GM21526 (cell line): ENCODE measurements at regions not wholly inside any gene's neighbourhood (a gene's known extent, or its start where the extent isn't known, plus 50 kb on each side); places are given as distances from the start of the nearest gene placed in this dataset.

ENCODE experiments used
- ATAC-seq: cut with Tn5 transposase; IDR thresholded peaks from one replicate; pipeline ENCODE4 v1.9.1; 2021; ENCODE audit warnings: moderate library complexity; ENCODE audit not compliant: unreplicated experiment, low FRiP score

DNA sequence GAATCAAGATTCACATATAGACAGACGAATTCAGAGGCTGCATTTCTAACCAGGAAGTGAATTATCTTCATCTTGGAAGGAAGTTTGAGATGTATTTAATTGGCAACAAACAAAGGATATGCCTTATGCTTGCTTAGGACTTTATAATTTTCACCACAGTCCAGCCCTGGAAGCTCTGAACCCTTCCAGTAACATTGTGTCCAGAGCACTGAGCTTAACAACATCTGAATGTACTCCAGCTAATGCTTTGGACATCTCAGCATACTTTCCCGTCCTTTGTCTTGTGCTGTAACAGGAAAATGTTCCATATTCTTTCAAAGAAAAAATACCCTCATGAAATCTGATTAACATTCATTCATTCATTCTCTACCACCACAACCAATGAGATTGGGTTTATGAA is 136.3 kb upstream of the SPATS2L start:
- no peak for ATAC-seq

- no peak for ATAC-seq
Observed at GRCh38 chr2:200171731-200172482, 134.6 kb upstream of the SPATS2L start.

- ATAC-seq, result no peak
Observed at GRCh38 chr2:200172521-200172920, 134.0 kb upstream of the SPATS2L start.

DNA sequence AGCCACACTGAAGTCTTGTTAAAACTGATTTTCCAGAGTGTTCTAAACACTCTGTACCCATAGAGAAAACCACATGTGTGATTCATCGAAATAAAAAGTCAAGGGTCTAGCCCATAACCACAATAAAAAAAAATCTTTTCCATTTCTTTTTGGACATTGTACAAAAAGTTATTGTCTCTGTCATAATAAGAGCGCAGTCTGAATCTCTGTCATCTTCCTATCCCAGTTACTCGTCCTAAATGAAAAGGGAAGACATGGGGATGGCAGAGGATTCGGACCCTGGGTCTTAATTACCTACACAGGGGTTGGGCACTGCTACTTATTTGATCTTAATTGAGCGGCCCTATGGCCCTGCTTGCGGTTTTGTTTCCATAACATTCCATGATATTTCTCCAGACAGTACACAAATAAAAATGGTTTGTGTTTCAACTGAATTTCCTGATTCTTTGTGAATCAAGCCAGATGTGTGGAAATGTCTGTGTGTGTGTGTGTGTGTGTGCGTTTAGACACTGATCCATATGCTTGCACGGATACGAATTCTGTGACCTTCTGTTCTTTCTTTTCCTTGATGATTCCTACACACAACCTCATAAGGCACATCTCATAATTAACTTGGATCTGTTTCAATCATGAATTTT is 133.4 kb upstream of the SPATS2L start:
- no peak for ATAC-seq

GRCh38 chr2:200173691-200174090 is 132.8 kb upstream of the SPATS2L start:
- no peak for ATAC-seq

GRCh38 chr2:200174433-200175216 is 131.9 kb upstream of the SPATS2L start:
- ATAC-seq, result no peak

GRCh38 chr2:200177971-200178911 is 128.3 kb upstream of the SPATS2L start:
- ATAC-seq, result no peak

GRCh38 chr2:200179151-200179550 is 127.3 kb upstream of the SPATS2L start:
- no peak for ATAC-seq

- ATAC-seq, result no peak
Observed at GRCh38 chr2:200180943-200181342, 125.5 kb upstream of the SPATS2L start.

DNA sequence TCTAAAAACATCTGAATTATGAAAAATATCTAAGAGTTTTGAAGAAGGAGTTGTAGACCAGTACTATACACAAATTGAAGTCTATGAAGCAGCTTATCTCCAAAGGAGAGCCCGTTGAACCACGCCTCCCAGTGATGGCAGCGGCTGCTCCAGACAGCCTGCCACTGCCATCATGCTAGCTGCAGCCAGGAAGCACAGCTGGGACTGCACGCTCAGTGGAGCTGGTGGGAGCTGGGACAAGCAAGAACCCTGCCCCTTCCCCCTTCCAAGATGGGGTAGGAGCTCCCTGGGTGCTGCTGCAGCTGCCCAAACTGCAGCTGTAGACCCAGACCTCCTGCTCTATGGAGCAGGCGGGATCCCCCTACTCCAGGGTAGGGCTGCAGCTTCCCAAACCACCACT is 124.7 kb upstream of the SPATS2L start:
- ATAC-seq, result no peak

GRCh38 chr2:200184748-200185627 is 121.5 kb upstream of the SPATS2L start:
- no peak for ATAC-seq

GRCh38 chr2:200185628-200186000 is 120.9 kb upstream of the SPATS2L start:
- ATAC-seq, result no peak

GRCh38 chr2:200186002-200186401 is 120.5 kb upstream of the SPATS2L start:
- no peak for ATAC-seq

DNA sequence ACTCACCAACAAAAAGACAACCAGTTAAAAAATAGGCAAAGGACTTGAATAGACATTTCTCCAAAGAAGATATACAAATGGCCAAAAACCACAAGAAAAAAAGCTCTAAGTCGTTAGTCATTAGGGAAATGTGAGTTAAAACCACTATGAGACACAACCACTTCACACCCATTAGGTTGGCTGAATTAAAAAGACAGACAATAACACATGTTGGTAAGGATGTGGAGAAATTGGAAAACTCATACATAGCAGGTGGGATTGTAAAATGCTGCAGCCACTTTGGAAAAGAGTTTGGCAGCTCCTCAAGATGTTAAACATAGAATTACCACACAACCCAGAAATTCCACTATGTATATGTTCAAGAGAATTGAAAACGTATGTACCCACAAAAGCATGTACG is 117.6 kb upstream of the SPATS2L start:
- no peak for ATAC-seq

GRCh38 chr2:200189964-200190363 is 116.5 kb upstream of the SPATS2L start:
- ATAC-seq, result no peak

DNA sequence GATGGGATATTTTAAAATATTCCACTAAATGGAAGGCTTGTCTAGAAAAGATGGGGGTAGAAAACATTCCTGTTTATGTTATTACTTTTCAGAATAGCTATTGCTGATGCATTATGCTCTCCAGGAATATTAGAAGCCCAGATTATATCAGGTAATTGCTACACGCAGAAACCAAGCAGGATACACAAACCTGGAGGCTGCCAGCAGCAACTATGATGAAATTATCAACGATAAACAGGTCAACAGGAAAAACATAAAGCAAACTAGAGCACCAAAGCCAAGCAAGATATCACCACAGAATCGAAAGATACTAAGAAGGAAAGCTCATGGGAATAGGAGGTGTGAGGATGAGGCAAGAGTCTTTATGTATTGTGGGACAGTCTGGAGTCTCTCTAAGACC is 113.2 kb upstream of the SPATS2L start:
- ATAC-seq, result no peak

GRCh38 chr2:200193791-200194190 is 112.7 kb upstream of the SPATS2L start:
- ATAC-seq, result no peak

DNA sequence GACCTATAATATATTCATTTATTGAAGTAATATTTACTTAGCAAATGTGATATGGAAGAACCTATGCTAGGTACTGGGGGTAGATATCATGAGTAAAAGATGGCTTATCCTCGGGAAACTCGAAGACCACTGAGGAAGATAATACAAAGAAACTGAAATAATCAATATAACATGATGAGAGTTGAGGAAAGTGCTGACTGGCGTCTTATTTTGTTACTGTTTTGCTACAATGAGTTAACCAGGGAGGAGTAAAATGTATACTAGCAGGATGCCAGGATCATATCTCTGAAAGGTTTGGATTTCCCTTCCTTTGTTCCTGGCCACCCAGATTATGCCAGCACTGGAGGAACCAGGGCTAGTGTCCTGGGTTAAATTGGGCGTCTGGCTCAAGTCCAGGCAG is 111.7 kb upstream of the SPATS2L start:
- no peak for ATAC-seq

DNA sequence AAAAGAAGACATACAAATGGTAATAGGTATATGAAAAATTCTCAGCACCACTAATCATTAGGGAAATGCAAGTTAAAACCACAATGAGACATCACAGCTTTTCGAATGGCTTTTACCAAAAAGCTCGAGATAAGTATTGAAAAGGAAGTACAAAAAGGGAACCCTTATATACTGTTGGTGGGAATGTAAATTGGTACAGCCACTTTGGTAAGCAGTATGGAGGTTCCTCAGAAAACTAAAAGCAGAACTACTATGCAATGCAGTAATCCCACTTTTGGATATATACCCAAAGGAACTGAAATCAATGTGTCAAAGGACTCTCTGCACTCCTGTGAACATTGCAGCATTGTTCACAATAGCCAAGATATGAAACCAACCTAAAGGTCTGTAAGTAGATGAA is 107.5 kb upstream of the SPATS2L start:
- no peak for ATAC-seq
